ENCODE measurements at regions not wholly inside any gene's neighbourhood (a gene's known extent, or its start where the extent isn't known, plus 50 kb on each side); places are given as distances from the start of the nearest gene placed in this dataset.
A peak's percentile ranks its signal among the peaks of the same experiment; 100 is the strongest.

GRCh38 chr1:99529002-99529401, 116.9 kb upstream of the PALMD start:
- Mint-ChIP-seq H3K4me1 (ENCODE audit: unreplicated experiment) (peaks cover 2% of the 10 kb centered on the region), H3K4me3 (ENCODE audit: unreplicated experiment) (no peak overlapping the region), H3K36me3 (ENCODE audit: unreplicated experiment) (no peaks in the 10 kb centered on the region), H3K27me3 (ENCODE audit: unreplicated experiment) (peaks cover 2% of the 10 kb centered on the region), H3K9me3 (ENCODE audit: unreplicated experiment) (no peaks in the 10 kb centered on the region), H3K27ac (ENCODE audit: unreplicated experiment) (no peak overlapping the region)
- TF ChIP-seq, protein P1, sequence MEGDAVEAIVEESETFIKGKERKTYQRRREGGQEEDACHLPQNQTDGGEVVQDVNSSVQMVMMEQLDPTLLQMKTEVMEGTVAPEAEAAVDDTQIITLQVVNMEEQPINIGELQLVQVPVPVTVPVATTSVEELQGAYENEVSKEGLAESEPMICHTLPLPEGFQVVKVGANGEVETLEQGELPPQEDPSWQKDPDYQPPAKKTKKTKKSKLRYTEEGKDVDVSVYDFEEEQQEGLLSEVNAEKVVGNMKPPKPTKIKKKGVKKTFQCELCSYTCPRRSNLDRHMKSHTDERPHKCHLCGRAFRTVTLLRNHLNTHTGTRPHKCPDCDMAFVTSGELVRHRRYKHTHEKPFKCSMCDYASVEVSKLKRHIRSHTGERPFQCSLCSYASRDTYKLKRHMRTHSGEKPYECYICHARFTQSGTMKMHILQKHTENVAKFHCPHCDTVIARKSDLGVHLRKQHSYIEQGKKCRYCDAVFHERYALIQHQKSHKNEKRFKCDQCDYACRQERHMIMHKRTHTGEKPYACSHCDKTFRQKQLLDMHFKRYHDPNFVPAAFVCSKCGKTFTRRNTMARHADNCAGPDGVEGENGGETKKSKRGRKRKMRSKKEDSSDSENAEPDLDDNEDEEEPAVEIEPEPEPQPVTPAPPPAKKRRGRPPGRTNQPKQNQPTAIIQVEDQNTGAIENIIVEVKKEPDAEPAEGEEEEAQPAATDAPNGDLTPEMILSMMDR (IDR thresholded peaks at IDR 0.05): no peak
- no peak for DNase-seq (ENCODE audit: extremely low spot score, unreplicated experiment)

DNA sequence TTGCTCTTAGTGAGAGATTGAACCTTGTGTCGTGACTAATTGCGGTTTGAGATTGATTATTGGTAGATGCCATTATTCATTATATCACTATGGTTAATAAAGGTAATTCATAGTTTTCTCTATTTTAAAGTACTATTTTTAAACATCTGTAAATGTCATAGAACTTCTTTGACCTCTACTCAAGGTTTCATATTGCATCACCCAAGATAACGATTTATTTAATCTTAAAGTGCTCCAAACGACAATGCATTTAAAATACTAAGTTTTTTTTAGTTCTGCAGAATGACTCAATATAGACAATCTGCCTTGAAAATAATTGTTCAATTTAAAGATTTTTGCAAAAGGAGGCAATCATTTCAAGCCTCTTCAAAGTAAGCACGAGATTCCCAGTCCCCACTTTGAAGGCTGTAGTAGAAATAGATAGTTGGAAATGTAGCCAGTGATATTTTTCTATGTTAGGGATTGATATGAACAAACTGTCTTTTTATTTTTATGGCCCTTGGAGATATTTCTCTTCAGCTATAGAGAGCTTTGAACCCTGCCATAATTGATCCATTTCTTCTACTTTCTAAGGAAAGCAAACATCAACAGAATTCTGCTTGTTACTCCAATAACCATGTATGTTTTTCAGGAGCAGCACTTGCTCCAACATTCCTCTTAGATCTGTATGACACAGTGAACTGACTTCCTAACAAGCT, 114.2 kb upstream of the PALMD start:
- Mint-ChIP-seq H3K9me3 (ENCODE audit: unreplicated experiment) (no peaks in the 10 kb centered on the region), H3K27me3 (ENCODE audit: unreplicated experiment) (peaks cover 2% of the 10 kb centered on the region), H3K4me3 (ENCODE audit: unreplicated experiment) (no peak overlapping the region), H3K4me1 (ENCODE audit: unreplicated experiment) (peaks cover 15% of the 10 kb centered on the region), H3K36me3 (ENCODE audit: unreplicated experiment) (no peaks in the 10 kb centered on the region), H3K27ac (ENCODE audit: unreplicated experiment) (no peak overlapping the region)
- no peak for DNase-seq (ENCODE audit: extremely low spot score, unreplicated experiment)
- TF ChIP-seq, protein P1 (IDR thresholded peaks at IDR 0.05): no peak

DNA sequence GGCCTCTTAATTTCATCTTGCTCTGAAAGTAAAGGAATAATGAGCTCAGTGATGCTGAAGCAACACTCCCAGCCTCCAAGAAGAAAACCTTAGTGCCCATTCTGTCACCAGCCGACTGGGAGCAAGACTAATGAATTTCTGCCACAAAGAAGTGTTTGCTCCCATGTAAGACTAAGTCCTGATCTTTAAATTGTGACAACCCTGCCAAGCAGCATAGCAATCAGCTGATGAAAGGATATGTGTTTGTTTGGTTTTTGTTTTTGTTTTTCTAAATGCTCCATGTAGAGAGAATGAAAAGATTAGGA, 113.7 kb upstream of the PALMD start:
- no peaks in the 10 kb centered on the region for H3K36me3 Mint-ChIP-seq (ENCODE audit: unreplicated experiment)
- no peak overlapping the region for H3K27ac Mint-ChIP-seq (ENCODE audit: unreplicated experiment)
- peaks cover 15% of the 10 kb centered on the region for H3K4me1 Mint-ChIP-seq (ENCODE audit: unreplicated experiment)
- TF ChIP-seq, protein P1 (IDR thresholded peaks at IDR 0.05): no peak
- DNase-seq (ENCODE audit: extremely low spot score, unreplicated experiment): no peak
- H3K4me3 Mint-ChIP-seq (ENCODE audit: unreplicated experiment): no peak overlapping the region
- no peaks in the 10 kb centered on the region for H3K9me3 Mint-ChIP-seq (ENCODE audit: unreplicated experiment)
- H3K27me3 Mint-ChIP-seq (ENCODE audit: unreplicated experiment): peaks cover 2% of the 10 kb centered on the region

- H3K4me1 Mint-ChIP-seq (ENCODE audit: unreplicated experiment): peaks cover 27% of the 10 kb centered on the region
- H3K27me3 Mint-ChIP-seq (ENCODE audit: unreplicated experiment): peaks cover 2% of the 10 kb centered on the region
- peak overlapping the region; percentile 70 for H3K27ac Mint-ChIP-seq (ENCODE audit: unreplicated experiment)
Observed at GRCh38 chr1:99533909-99534637, 111.8 kb upstream of the PALMD start.

GRCh38 chr1:99534638-99534930, 111.3 kb upstream of the PALMD start:
- Mint-ChIP-seq H3K27me3 (ENCODE audit: unreplicated experiment) (no peaks in the 10 kb centered on the region), H3K9me3 (ENCODE audit: unreplicated experiment) (peaks cover under 1% of the 10 kb centered on the region), H3K27ac (ENCODE audit: unreplicated experiment) (peak overlapping the region; percentile 70), H3K36me3 (ENCODE audit: unreplicated experiment) (no peaks in the 10 kb centered on the region), H3K4me1 (ENCODE audit: unreplicated experiment) (peaks cover 27% of the 10 kb centered on the region), H3K4me3 (ENCODE audit: unreplicated experiment) (no peak overlapping the region)
- TF ChIP-seq, protein P1 (IDR thresholded peaks at IDR 0.05): no peak
- DNase-seq (ENCODE audit: extremely low spot score, unreplicated experiment): no peak

More at GRCh38 chr1:99533909-99534637, 111.8 kb upstream of the PALMD start:
- DNase-seq (ENCODE audit: extremely low spot score, unreplicated experiment): no peak
- TF ChIP-seq, protein P1 (IDR thresholded peaks at IDR 0.05): no peak
- no peaks in the 10 kb centered on the region for H3K36me3 Mint-ChIP-seq (ENCODE audit: unreplicated experiment)
- no peak overlapping the region for H3K4me3 Mint-ChIP-seq (ENCODE audit: unreplicated experiment)
- no peaks in the 10 kb centered on the region for H3K9me3 Mint-ChIP-seq (ENCODE audit: unreplicated experiment)

Data from osteocyte (in vitro differentiated cells).